ENCODE measurements at regions not wholly inside any gene's neighbourhood (a gene's known extent, or its start where the extent isn't known, plus 50 kb on each side); places are given as distances from the start of the nearest gene placed in this dataset.

- intact Hi-C loops (cut with DNase I; ENCODE audit: low total_unique reads) (no loop called here), in situ Hi-C loops (cut with MboI; ENCODE audit: low pct_ligation_motif_present in 1 of 4, low pct_unique_long_range_greater_than_20kb in 1 of 4, low sequenced_read_pairs in 3 of 4) (no loop called here)
- Histone ChIP-seq H3K4me3 (no peak overlapping the region), H3K27me3 (no peaks in the 10 kb centered on the region), H3K4me1 (no peaks in the 10 kb centered on the region), H3K27ac (no peak overlapping the region), H3K36me3 (no peaks in the 10 kb centered on the region), H3K9me3 (no peaks in the 10 kb centered on the region)
- 57 to 73% methylated on average over 2 of the region's 2 CpGs for WGBS, 2 donors (ENCODE audit: low coverage in 1 of 2)
- DNase-seq, result no peak
- TF ChIP-seq POLR2AphosphoS5 (IDR thresholded peaks at IDR 0.05) (no peak), CTCF (IDR thresholded peaks at IDR 0.05) (no peak), POLR2A (IDR thresholded peaks at IDR 0.05) (no peak), EP300 (IDR thresholded peaks at IDR 0.05; ENCODE audit: low read depth) (no peak)
Observed at GRCh38 chr2:200189964-200190363, 116.5 kb upstream of the SPATS2L start.

GRCh38 chr2:200193331-200193730, 113.2 kb upstream of the SPATS2L start:
- Histone ChIP-seq H3K9me3 (no peaks in the 10 kb centered on the region), H3K4me1 (no peaks in the 10 kb centered on the region), H3K4me3 (no peak overlapping the region), H3K27me3 (no peaks in the 10 kb centered on the region), H3K27ac (no peak overlapping the region), H3K36me3 (no peaks in the 10 kb centered on the region)
- in situ Hi-C loops (cut with MboI; ENCODE audit: low pct_ligation_motif_present in 1 of 4, low pct_unique_long_range_greater_than_20kb in 1 of 4, low sequenced_read_pairs in 3 of 4) (no loop called here), intact Hi-C loops (cut with DNase I; ENCODE audit: low total_unique reads) (no loop called here)
- 89 to 91% methylated on average over 3 of the region's 3 CpGs for WGBS, 2 donors (ENCODE audit: low coverage in 1 of 2)
- no peak for TF ChIP-seq POLR2A (IDR thresholded peaks at IDR 0.05)
- no peak for TF ChIP-seq CTCF (IDR thresholded peaks at IDR 0.05)
- TF ChIP-seq POLR2AphosphoS5 (IDR thresholded peaks at IDR 0.05), result no peak
- no peak for TF ChIP-seq EP300 (IDR thresholded peaks at IDR 0.05; ENCODE audit: low read depth)
- DNase-seq, result no peak

GRCh38 chr2:200193791-200194190, 112.7 kb upstream of the SPATS2L start:
- Histone ChIP-seq H3K9me3 (no peaks in the 10 kb centered on the region), H3K27ac (no peak overlapping the region), H3K36me3 (no peaks in the 10 kb centered on the region), H3K27me3 (no peaks in the 10 kb centered on the region), H3K4me3 (no peak overlapping the region), H3K4me1 (no peaks in the 10 kb centered on the region)
- intact Hi-C loops (cut with DNase I; ENCODE audit: low total_unique reads) (no loop called here), in situ Hi-C loops (cut with MboI; ENCODE audit: low pct_ligation_motif_present in 1 of 4, low pct_unique_long_range_greater_than_20kb in 1 of 4, low sequenced_read_pairs in 3 of 4) (no loop called here)
- TF ChIP-seq POLR2AphosphoS5 (IDR thresholded peaks at IDR 0.05), result no peak
- TF ChIP-seq POLR2A (IDR thresholded peaks at IDR 0.05), result no peak
- no peak for TF ChIP-seq EP300 (IDR thresholded peaks at IDR 0.05; ENCODE audit: low read depth)
- TF ChIP-seq CTCF (IDR thresholded peaks at IDR 0.05), result no peak
- DNase-seq, result no peak
- 74 to 78% methylated on average over 5 of the region's 5 CpGs for WGBS, 2 donors (ENCODE audit: low coverage in 1 of 2)

GRCh38 chr2:200194746-200195145, 111.7 kb upstream of the SPATS2L start:
- Histone ChIP-seq H3K27ac (no peak overlapping the region), H3K9me3 (no peaks in the 10 kb centered on the region), H3K4me1 (no peaks in the 10 kb centered on the region), H3K4me3 (no peak overlapping the region), H3K36me3 (no peaks in the 10 kb centered on the region), H3K27me3 (no peaks in the 10 kb centered on the region)
- no peak for TF ChIP-seq CTCF (IDR thresholded peaks at IDR 0.05)
- no peak for TF ChIP-seq POLR2AphosphoS5 (IDR thresholded peaks at IDR 0.05)
- TF ChIP-seq POLR2A (IDR thresholded peaks at IDR 0.05), result no peak
- TF ChIP-seq EP300 (IDR thresholded peaks at IDR 0.05; ENCODE audit: low read depth), result no peak
- 73 to 85% methylated on average over 3 to 4 of the region's 4 CpGs for WGBS, 2 donors (ENCODE audit: low coverage in 1 of 2)
- in situ Hi-C loops (cut with MboI; ENCODE audit: low pct_ligation_motif_present in 1 of 4, low pct_unique_long_range_greater_than_20kb in 1 of 4, low sequenced_read_pairs in 3 of 4) (no loop called here), intact Hi-C loops (cut with DNase I; ENCODE audit: low total_unique reads) (no loop called here)
- DNase-seq, result no peak

Measured in transverse colon (tissue), 4 donors.